ENCODE measurements at regions not wholly inside any gene's neighbourhood (a gene's known extent, or its start where the extent isn't known, plus 50 kb on each side); places are given as distances from the start of the nearest gene placed in this dataset.

DNA sequence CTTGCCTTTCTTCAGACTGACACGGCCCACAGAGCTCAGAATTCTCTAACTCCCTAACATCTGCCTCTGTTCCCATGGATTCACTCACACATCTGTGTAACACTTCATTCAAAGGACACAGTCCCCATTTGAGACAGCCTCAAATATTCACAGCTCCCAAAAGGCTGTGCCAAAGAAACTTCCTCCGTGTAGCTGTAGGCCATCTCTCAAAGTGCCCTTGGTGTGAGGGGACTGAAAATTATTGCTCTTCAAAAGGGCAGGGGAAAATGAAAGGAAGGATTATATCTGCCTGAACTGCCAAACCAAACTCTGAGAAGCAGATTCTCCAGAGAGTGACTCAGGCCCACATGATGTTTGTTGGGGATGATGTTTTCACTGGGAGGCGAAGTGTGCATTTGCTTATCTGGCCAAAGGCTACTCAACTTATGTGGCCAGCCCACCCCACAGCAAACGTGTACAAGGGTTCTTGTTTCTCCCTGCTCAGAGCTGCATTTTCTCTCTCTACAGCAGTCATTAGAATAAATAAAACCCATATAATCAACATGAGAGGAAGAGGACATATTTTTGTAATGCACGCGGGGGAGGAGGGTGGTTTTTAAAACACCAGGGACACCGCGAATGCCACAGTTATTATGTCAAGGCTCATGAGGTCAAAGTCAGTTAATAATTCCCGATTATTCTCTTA is 302.4 kb upstream of the NFE2L3 start:
- H3K27ac Mint-ChIP-seq (ENCODE audit: unreplicated experiment): peak overlapping the region; percentile 99
- FAIRE-seq (peak; percentile 73), DNase-seq (ENCODE audit: low read depth) (peak; percentile 86)
- peaks cover 45% of the 10 kb centered on the region for H3K4me1 ChIP-seq (ENCODE audit: insufficient read depth, low read length)
- H3K27me3 ChIP-seq (ENCODE audit: insufficient read depth, low read length): peaks cover 21% of the 10 kb centered on the region
- H3K27me3 Mint-ChIP-seq (ENCODE audit: low read depth, unreplicated experiment): no peaks in the 10 kb centered on the region
- H3K4me3 ChIP-seq (ENCODE audit: insufficient read depth, low read depth, low read length): peak overlapping the region; percentile 6
- H4K20me1 ChIP-seq (ENCODE audit: insufficient read depth, low read length): no peaks in the 10 kb centered on the region
- peak overlapping the region; percentile 18 for H2AFZ ChIP-seq (ENCODE audit: low read depth, low read length)
- TF ChIP-seq, protein P1, sequence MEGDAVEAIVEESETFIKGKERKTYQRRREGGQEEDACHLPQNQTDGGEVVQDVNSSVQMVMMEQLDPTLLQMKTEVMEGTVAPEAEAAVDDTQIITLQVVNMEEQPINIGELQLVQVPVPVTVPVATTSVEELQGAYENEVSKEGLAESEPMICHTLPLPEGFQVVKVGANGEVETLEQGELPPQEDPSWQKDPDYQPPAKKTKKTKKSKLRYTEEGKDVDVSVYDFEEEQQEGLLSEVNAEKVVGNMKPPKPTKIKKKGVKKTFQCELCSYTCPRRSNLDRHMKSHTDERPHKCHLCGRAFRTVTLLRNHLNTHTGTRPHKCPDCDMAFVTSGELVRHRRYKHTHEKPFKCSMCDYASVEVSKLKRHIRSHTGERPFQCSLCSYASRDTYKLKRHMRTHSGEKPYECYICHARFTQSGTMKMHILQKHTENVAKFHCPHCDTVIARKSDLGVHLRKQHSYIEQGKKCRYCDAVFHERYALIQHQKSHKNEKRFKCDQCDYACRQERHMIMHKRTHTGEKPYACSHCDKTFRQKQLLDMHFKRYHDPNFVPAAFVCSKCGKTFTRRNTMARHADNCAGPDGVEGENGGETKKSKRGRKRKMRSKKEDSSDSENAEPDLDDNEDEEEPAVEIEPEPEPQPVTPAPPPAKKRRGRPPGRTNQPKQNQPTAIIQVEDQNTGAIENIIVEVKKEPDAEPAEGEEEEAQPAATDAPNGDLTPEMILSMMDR (IDR thresholded peaks at IDR 0.05; ENCODE audit: insufficient read depth, low read depth, low read length): no peak
- no peak for TF ChIP-seq EZH2 (IDR thresholded peaks at IDR 0.05; ENCODE audit: insufficient read depth, low read length)
- H3K9ac ChIP-seq (ENCODE audit: low read length): peak overlapping the region; percentile 72
- peak overlapping the region; percentile 91 for H3K27ac ChIP-seq (ENCODE audit: low read depth, low read length)
- H3K79me2 ChIP-seq (ENCODE audit: insufficient read depth, low read length): no peaks in the 10 kb centered on the region
- no peaks in the 10 kb centered on the region for H3K36me3 ChIP-seq (ENCODE audit: insufficient read depth, low read length)
- no peaks in the 10 kb centered on the region for H3K9me3 Mint-ChIP-seq (ENCODE audit: unreplicated experiment)
- H3K4me2 ChIP-seq (ENCODE audit: low read length): peak overlapping the region; percentile 78
- peak overlapping the region; percentile 63 for H3K4me3 Mint-ChIP-seq (ENCODE audit: unreplicated experiment)
- H3K36me3 Mint-ChIP-seq (ENCODE audit: low read depth, unreplicated experiment): no peaks in the 10 kb centered on the region
- no peaks in the 10 kb centered on the region for H3K9me3 ChIP-seq (ENCODE audit: insufficient read depth, low read depth, low read length)
- peaks cover 65% of the 10 kb centered on the region for H3K4me1 Mint-ChIP-seq (ENCODE audit: low read depth, unreplicated experiment)

DNA sequence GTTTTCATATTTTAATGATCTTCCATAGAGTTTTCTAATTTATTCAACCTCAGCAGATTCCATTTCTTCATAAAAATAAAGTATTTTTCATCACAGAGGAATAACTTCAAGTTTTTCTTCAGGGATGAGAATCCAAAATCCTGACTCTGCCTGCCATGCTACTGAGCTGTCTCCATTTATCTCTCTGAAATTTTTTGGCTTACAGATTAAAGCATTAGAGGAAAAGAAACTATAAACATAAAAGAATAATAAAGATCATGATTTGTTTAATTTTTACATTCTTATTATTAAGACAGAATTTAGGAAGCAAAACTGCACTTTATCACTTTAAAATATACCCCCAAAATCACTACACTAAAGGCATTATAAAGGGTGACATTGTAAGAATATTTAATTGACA is 301.8 kb upstream of the NFE2L3 start:
- peaks cover 65% of the 10 kb centered on the region for H3K4me1 Mint-ChIP-seq (ENCODE audit: low read depth, unreplicated experiment)
- Histone ChIP-seq H3K4me2 (ENCODE audit: low read length) (peak overlapping the region; percentile 78), H3K4me3 (ENCODE audit: insufficient read depth, low read depth, low read length) (no peak overlapping the region)

More for the DNA sequence above, 301.8 kb upstream of the NFE2L3 start:
- Histone ChIP-seq H3K9me3 (ENCODE audit: insufficient read depth, low read depth, low read length) (no peaks in the 10 kb centered on the region), H2AFZ (ENCODE audit: low read depth, low read length) (no peak overlapping the region), H3K79me2 (ENCODE audit: insufficient read depth, low read length) (no peaks in the 10 kb centered on the region), H3K4me1 (ENCODE audit: insufficient read depth, low read length) (peaks cover 39% of the 10 kb centered on the region), H3K27me3 (ENCODE audit: insufficient read depth, low read length) (peaks cover 21% of the 10 kb centered on the region), H3K36me3 (ENCODE audit: insufficient read depth, low read length) (no peaks in the 10 kb centered on the region), H3K27ac (ENCODE audit: low read depth, low read length) (peak overlapping the region; percentile 91), H4K20me1 (ENCODE audit: insufficient read depth, low read length) (no peaks in the 10 kb centered on the region), H3K9ac (ENCODE audit: low read length) (peak overlapping the region; percentile 72)
- H3K36me3 Mint-ChIP-seq (ENCODE audit: low read depth, unreplicated experiment): no peaks in the 10 kb centered on the region
- DNase-seq (ENCODE audit: low read depth): no peak
- no peaks in the 10 kb centered on the region for H3K27me3 Mint-ChIP-seq (ENCODE audit: low read depth, unreplicated experiment)
- no peaks in the 10 kb centered on the region for H3K9me3 Mint-ChIP-seq (ENCODE audit: unreplicated experiment)
- no peak for FAIRE-seq
- peak overlapping the region; percentile 99 for H3K27ac Mint-ChIP-seq (ENCODE audit: unreplicated experiment)
- H3K4me3 Mint-ChIP-seq (ENCODE audit: unreplicated experiment): peak overlapping the region; percentile 63
- TF ChIP-seq EZH2 (IDR thresholded peaks at IDR 0.05; ENCODE audit: insufficient read depth, low read length): no peak
- TF ChIP-seq, protein P1 (IDR thresholded peaks at IDR 0.05; ENCODE audit: insufficient read depth, low read depth, low read length): no peak

Measured in astrocyte (in vitro differentiated cells and primary cell).